HG02884 (cell line): ENCODE measurements at regions not wholly inside any gene's neighbourhood (a gene's known extent, or its start where the extent isn't known, plus 50 kb on each side); places are given as distances from the start of the nearest gene placed in this dataset.
"Not testable (repeated sequence)": the region's sequence is repeated elsewhere in the genome, so short reads cannot be mapped to it uniquely, and the experiment has no call there.

Source experiments
- ATAC-seq: cut with Tn5 transposase; IDR thresholded peaks from one replicate; pipeline ENCODE4 v1.9.1; 2021; ENCODE audit warnings: mild to moderate bottlenecking, moderate library complexity; ENCODE audit not compliant: unreplicated experiment

DNA sequence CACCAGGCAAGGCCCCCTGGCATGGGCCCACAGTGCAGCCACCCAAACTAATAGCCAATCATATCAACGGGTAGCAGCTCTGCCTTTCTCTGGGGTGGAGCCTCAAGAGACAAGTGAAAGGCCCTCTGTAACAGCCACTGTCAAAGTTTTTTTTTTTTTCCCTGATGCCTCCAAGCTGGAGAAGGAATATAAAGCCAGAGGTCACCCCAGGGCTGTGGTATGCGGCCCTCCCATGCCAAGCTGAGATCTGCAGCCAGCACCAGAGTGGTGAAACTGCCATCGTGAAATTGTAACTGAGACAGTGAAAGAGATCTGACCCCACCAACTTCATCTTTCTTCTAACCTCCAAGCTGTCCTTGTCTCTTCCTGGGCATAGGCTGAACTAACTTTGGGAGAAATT, 407.0 kb downstream of the KLHL4 start:
- ATAC-seq: no peak

DNA sequence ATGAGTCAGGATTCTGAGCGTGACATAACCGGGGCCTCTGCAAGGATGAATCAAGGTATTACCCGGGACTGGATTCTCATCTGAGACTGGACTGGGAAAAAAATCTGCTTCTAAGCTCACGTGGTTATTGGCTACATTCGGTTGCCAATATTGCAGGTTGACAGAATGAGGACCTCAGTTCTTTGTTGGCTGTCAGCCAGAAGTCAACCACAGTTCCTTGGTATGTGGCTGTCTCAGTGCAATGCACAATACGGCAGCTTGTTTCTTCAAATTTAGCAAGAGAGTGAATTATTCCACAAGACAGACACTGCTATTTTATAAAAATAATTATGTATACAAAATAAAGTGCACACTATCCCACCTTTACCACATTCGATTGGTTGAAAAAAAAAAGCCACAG, 424.2 kb downstream of the KLHL4 start:
- no peak for ATAC-seq

GRCh38 chrX:87961471-87961870, 443.9 kb downstream of the KLHL4 start:
- ATAC-seq: no peak

DNA sequence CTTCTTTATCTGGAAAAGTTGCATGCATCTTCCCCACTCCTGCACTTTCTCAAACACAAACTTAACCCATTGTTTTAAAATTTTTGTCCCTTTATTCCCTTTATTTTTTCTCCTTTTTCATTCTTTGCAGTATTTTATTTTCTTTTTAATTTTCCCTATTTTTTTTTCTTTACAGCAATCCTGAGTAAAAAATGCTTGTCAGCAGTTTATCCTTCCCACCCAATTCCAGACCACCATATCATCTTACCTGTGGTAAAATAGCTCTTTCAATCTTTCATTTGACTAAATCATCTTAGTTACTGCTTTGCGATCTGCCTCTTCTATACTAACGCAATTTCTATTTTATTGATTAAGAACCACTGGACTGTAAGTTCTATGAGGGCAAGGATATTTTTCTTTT, 450.5 kb downstream of the KLHL4 start:
- no peak for ATAC-seq

- ATAC-seq: not testable (repeated sequence)
Measured at GRCh38 chrX:87972121-87972520, 454.5 kb downstream of the KLHL4 start.

DNA sequence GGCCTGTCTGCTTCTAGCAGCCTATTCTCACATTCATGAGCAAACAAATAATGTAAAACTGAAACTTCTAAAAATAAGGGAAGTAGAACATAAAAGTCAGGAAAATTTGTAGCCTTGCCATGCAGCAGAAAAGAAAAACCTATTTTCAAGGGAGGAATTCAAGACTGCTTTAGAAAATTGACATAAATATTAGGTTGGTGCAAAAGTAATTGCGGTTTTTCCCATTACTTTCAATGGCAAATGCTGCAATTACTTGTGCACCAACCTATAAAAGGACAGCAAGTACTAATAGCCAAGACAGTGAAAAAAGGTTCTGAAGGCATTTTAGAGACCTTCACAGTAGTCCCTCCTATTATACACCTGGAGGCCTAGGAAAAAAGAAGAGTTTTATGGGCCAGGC, 457.8 kb downstream of the KLHL4 start:
- ATAC-seq: no peak

DNA sequence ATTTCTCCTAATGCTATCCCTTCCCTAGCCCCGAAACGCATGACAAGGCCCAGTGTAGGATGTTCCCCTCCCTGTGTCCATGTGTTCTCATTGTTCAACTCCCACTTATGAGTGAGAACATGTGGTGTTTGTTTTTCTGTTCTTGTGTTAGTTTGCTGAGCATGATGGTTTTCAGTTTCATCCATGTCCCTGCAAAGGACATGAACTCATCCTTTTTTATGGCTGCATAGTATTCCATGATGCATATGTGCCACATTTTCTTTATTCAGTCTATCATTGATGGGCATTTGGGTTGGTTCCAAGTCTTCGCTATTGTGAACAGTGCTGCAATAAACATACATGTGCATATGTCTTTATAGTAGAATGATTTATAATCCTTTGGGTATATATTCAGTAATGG, 490.3 kb downstream of the KLHL4 start:
- not testable (repeated sequence) for ATAC-seq

- ATAC-seq: no peak
Measured at GRCh38 chrX:88024022-88024421, 506.4 kb downstream of the KLHL4 start.

DNA sequence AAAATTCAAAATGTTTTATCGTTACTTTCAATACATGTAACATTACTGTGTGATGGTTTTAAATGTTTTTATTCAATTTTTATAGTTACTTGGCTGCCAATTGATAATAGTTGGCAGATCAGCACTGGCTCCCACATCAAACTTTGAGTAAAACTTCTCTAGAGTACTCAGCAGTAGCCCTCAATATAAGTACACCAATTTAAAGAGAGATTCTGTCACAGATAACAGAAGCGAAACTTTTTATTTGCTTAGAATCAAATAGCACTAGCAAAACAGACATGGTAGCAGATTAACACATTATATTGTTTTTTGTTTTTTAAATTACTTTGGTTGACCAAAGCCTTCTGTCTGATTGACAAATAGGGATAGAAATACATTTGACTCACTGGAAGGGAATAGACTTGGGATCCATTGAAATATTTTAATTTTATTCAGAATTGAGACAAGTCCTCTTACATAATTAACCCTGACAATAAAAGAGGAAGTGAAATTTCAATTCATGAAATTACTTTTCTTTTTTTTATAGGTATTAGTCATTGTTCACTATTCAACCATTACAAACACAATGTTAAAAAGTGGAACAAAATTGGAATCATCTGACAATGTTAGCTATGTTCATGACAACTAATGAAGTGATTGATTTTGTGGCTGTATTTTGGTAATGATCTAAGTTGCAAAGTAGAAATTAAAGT, 554.9 kb downstream of the KLHL4 start:
- ATAC-seq: no peak

- ATAC-seq: no peak
Measured at GRCh38 chrX:88101968-88102367, 584.4 kb downstream of the KLHL4 start.

DNA sequence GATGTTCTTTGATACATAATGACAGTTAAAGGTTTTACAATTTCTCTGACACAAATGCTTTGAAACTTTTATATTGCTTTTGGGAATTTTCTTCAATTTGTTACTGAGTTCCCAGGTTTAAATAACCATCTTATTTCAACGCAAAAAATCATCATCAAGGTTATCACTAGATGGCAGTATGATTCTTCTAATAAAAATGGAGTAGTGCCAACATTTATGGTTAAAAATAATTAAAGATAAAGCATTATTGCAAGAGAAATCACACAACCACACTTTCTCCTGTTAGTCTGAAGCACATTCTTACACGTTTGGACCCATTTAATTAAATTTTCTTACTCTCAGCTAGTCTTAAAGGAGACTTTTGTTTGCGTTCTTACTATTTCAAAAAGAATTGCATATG, 611.3 kb upstream of the CPXCR1 start:
- no peak for ATAC-seq

- ATAC-seq: no peak
Measured at GRCh38 chrX:88136328-88136727, 610.7 kb upstream of the CPXCR1 start.

- ATAC-seq: no peak
Measured at GRCh38 chrX:88146577-88146976, 600.4 kb upstream of the CPXCR1 start.

DNA sequence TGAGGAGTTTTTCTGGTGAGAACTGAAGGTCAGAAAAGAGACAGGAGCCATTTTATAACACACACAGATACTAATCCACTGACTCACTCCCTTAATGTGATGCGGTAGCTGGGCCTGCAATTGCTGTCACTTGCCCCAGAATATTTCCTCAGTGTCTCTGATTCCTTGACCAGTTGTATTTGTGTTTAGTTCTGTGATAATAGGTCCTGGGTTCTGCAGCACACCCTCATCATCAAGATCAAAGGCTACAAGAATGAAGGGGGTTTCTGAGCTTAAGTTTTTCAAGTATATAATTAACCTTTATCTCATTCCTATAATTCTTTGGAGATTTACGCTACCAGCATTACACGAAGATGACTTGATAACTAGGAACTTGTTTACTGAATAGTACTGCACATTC, 576.5 kb upstream of the CPXCR1 start:
- ATAC-seq: no peak

- ATAC-seq: not testable (repeated sequence)
Measured at GRCh38 chrX:88173932-88174440, 573.0 kb upstream of the CPXCR1 start.

DNA sequence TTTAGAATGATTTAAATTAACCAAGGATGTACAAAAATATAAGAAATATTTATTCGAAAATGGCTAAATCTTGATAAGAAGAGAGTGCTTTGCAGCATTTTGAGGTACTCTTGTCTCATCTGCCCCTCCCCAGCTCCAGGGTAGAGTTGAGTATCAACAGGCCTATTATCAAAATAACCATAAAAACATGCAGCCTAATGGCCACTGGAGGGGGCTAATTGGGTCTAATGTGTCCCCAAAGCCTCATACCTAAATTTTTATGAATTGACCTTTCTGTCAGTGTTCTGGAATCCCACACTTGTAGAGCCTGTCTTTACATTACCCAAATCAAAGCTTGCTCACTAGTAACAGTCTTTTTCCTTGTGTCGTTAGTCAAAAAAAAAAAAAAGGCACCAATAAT, 544.9 kb upstream of the CPXCR1 start:
- no peak for ATAC-seq

DNA sequence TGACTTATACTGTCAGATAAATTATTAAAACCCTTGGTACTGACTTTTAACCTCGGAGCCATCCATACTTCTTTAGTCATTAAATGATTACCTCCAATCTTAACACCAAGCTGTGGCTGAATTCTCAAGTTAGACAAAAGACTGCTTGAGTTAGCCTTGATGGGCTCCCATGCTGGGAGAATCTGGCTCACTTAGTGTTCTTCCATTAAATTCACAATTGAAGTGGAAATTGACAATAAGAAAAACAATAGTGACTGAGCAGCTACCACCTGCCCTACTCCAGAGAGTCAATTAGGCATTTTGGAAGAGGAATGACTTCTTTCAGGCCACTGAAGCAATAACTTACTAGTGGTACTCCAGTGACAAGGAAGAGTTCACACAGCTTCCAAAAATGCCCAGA, 503.0 kb upstream of the CPXCR1 start:
- ATAC-seq: no peak

DNA sequence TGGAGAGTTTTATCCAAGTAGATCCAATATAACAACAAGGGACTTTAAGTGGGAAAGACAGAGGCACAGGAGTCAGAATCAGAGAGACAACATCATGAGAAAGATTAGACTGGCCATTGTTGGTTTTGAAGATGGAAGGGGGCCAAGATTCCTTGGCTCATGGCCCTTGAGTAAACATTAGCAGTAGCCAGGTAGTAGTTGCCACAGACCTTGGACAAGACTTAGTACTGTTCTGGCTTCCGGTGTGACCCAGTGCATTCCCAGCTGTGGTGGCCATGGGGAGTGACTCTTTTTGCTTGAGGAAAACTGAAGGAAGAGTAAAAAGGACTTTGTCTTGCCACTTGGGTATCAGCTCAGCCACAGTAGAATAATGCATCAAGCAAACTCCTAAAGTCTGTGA, 462.2 kb upstream of the CPXCR1 start:
- no peak for ATAC-seq

DNA sequence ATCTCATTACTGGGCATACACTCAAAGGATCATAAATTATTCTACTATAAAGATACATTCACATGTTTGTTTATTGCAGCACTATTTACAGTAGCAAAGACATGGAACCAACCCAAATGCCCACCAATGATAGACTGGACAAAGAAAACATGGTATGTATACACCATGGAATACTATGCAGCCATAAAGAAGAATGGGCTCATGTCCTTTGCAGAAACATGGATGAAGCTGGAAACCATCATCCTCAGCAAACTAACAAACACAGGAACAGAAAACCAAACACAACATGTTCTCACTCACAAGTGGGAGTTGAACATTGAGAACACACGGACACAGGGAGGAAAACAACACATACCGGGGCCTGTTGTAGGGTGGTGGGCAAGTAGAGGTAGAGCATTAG, 433.1 kb upstream of the CPXCR1 start:
- ATAC-seq: not testable (repeated sequence)

DNA sequence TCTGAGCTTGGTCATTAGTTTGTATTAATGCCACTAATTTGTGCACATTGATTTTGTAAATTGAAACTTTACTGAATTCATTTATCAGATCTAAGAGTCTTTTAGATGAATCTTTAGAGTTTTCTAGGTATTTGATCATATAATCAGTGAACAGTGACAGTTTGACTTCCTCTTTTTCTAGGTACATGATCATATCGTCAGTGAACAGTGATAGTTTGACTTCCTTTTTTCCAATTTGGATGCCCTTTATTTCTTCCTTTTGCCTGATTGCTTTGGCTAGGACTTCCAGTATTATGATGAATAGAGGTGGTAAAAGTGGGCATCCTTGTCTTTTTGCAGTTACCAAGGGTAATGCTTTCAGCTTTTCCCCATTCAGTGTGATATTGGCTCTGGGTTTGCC, 421.4 kb upstream of the CPXCR1 start:
- ATAC-seq: no peak

DNA sequence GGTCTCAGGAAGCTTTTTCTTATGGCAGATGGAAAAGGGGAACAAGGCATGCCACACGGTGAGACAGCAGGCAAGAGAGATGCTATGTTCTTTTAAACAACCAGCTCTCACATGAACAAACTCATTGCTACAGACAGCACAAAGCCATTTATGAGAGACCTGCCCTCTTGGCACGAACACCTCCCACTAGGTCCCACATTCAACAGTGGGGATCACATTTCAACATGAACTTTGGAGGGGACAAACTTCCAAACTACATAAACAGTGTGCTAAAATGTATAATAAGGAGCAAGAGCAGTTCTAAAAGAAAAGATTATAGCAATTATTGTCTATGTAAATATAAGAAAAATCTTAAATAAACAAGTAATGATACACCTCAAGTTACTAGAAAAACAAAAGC, 391.8 kb upstream of the CPXCR1 start:
- no peak for ATAC-seq

GRCh38 chrX:88366314-88366713, 380.7 kb upstream of the CPXCR1 start:
- ATAC-seq: no peak

DNA sequence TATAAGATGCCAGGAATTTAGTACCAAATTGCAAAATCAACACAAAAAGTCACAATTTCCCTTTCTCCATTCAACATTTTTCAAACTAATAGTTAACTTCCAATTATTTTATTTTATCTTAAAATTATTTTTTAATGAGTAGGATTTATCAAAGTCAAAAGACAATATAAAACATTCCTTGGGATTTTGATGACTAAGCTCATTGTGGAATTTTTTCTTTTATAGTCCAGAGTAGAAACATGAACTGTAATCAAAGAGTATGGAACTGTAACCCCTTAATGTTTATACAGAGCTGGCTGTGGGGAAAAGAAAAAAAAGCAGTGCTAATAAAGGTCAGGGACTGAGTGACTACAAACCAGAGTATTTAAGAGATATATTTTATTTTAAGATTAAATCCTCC, 368.6 kb upstream of the CPXCR1 start:
- no peak for ATAC-seq
